KOPT-K1 (cell line): ENCODE measurements at regions not wholly inside any gene's neighbourhood (a gene's known extent, or its start where the extent isn't known, plus 50 kb on each side); places are given as distances from the start of the nearest gene placed in this dataset.

Source experiments
- H3K27ac ChIP-seq: fragments of 200-600 bp; sonication (generic); 2 replicates; pipeline ENCODE4 v1.5.1; 2016; ENCODE audit warnings: antibody characterized with exemption, mild to moderate bottlenecking, low read depth, low read length; ENCODE audit not compliant: poor library complexity, severe bottlenecking
- H3K36me3 ChIP-seq: fragments of 200-600 bp; sonication (generic); 2 replicates; pipeline ENCODE4 v1.5.1; 2017; ENCODE audit warnings: antibody characterized with exemption, mild to moderate bottlenecking, low read length, moderate library complexity; ENCODE audit not compliant: insufficient read depth
- H3K9me3 ChIP-seq: fragments of 200-600 bp; sonication (generic); 2 replicates; pipeline ENCODE4 v1.5.1; 2017; ENCODE audit warnings: antibody characterized with exemption, low read length, mild to moderate bottlenecking; ENCODE audit not compliant: insufficient read depth, poor library complexity, severe bottlenecking

DNA sequence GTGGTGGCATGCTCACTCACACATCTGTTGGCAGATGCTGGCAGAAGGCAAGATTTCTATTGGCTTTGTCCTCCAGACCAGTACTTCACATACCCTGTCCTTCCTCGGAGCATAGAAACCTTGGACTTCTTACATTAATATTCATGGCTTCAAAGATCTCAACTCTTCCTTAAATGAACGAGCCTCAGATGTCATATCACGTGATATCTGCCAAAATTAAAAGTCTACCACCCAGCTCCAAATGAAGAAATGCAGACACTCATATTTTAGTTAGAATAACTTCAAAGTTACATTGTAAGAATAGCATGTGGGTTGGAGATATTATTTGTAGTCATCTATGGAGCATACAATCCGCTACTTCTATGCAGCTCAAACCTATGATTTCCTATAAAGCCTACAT lies 1994.9 kb downstream of the NCAM2 start:
- Histone ChIP-seq H3K27ac (no peak overlapping the region), H3K9me3 (no peaks in the 10 kb centered on the region), H3K36me3 (no peaks in the 10 kb centered on the region)

DNA sequence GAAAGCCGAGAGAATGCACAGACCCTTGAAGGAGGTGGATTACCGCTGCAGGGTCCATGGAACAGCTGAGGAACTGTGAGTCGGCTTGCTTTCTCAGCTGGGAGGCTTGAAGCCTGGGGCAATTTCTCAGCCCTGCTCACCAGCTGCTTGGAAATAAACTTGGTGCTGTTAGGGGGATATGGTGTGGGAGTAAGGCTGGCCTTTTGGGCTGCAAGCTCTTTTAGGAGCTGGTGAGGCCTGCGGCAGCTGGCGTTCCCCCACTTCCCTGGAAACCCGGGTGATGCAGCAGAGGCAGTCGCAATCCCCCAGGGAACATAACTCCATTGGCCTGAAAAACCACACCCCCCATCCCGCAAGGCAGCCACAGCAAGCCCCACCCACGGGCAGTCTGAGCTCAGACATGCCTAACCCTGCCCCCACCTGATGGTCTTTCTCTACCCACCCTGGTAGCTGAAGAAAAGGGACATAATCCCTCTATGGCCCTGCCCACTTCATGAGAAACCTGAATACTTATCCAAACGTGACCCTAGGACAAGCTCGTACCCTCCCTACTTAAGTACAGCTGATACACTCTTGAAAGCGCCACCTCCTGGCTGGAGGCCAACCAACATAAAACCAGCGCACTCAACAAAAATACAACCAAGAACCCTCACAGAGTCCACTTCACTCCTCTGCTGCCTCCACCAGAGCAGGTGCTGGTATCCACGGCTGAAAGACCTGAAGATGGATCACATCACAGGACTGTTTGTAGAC lies 1995.8 kb downstream of the NCAM2 start:
- no peaks in the 10 kb centered on the region for H3K36me3 ChIP-seq
- no peak overlapping the region for H3K27ac ChIP-seq
- no peaks in the 10 kb centered on the region for H3K9me3 ChIP-seq

DNA sequence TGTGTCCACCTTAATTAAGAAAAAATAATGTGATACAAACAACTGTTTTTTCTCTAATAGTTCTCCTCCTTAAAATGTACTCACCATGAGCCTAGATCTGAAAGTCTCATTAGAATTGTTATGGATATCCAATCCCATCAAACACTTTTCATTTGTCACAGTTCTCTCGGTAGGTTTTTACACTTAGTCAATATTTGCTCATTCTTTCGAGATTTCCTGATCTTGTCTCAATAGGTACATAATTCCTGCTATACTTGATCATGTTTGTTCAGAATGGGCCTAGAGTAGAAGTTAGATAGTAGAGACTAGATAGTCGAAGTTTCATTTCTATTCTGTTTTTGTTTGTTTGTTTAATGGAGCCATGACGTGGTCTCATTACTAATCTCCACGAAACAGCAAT lies 2005.7 kb downstream of the NCAM2 start:
- H3K9me3 ChIP-seq: no peaks in the 10 kb centered on the region
- H3K36me3 ChIP-seq: no peaks in the 10 kb centered on the region
- no peak overlapping the region for H3K27ac ChIP-seq

DNA sequence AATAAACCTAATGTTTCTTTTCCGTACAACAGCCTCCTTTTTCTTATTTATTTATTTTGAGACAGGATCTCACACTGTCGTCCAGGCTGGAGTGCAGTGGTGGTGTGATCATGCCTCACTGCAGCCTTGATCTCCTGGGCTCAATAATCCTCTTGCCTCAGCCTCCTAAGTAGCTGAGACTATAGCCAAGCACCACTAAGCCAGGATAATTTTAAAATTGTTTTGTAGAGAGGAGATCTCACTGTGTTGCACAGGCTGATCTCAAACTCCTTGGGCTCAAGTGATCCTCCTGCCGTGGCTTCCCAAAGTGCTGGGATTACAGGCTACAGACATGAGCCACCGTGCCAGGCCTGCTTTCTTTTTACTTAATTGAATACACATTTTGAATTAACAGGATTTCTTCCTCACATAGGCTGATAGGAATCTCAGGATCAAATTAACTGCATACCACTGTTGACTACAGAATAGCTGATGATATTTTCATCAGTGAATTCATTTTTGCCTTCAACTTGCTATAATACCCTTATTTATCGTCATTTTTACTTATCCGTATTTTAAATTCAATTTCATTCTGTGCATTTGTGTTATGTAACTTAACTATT lies 2010.5 kb downstream of the NCAM2 start:
- Histone ChIP-seq H3K36me3 (no peaks in the 10 kb centered on the region), H3K9me3 (no peaks in the 10 kb centered on the region), H3K27ac (no peak overlapping the region)

DNA sequence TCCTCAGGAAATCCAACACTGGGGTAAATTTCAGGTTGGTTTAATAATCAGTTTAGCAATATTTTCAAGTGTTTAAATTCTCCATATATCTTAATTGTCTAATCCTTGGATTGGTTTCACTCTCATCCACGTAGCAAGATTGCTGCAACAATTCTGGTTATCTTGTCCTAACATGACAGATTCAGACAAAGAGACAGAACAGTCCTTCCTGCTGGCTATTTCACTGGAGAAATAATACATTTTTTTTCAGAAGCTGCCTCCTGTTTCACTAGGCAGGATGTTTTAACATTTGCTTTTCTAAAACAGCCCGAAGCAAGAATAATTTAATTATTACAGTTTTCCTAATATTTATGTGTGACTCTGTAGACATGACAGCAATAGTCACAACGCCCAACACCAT lies 2011.2 kb downstream of the NCAM2 start:
- Histone ChIP-seq H3K36me3 (no peaks in the 10 kb centered on the region), H3K27ac (no peak overlapping the region), H3K9me3 (no peaks in the 10 kb centered on the region)

DNA sequence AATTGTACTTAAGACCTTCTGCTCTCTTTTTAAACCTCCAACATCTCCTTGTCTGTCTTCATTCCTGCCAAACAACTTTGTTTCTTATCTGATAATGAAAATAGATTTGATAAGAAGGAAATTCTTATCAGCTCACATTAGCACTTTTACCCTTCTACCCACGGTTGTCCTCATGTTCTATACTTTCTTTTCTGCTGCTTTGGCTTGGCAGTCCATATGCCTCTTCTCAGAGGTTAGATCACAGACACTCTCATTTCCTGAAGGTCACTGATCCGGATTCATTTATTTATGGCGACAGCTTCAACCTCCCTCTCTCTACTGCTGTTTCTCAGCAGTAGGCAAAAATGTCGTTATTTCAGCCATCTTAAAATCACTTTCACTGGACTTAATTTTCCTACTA lies 2015.8 kb downstream of the NCAM2 start:
- no peak overlapping the region for H3K27ac ChIP-seq
- H3K36me3 ChIP-seq: no peaks in the 10 kb centered on the region
- no peaks in the 10 kb centered on the region for H3K9me3 ChIP-seq

DNA sequence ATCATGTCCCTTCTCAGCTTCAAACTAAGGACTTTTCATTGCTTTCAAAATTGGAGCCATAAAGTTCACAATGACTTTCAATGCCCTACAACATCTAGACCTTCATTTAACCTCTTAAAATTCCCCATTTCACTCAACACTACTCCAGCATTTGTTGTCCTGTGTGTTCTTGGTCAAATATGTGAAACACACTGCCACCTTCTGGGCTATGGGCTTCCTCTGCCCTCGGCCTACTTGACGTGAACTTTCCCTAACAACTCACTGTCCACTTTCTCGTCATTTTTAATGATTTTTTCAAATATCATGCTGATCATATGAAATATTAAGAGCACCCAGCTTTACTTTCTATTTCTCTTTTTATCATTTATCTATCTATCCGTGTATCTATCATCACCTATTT lies 2018.4 kb downstream of the NCAM2 start:
- Histone ChIP-seq H3K27ac (no peak overlapping the region), H3K36me3 (no peaks in the 10 kb centered on the region), H3K9me3 (no peaks in the 10 kb centered on the region)

DNA sequence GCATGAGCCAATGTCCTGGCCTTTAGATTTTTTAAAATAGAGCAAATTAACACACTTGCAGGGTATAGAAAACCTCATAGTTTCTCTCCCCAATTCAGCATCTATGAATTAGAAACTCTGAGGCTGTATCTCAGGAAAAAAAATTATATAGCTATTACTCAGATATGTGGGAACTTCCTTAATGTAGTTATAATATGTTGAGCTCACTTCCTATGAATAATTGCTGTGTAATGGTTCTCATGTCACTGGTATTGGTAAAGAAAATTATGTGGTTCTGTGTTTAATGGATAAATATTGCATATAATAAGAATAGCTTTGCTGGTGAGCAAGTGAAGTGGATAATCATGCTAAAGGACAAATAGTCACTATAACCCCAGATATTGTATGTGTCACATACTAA lies 2019.8 kb downstream of the NCAM2 start:
- Histone ChIP-seq H3K36me3 (no peaks in the 10 kb centered on the region), H3K27ac (no peak overlapping the region), H3K9me3 (no peaks in the 10 kb centered on the region)

DNA sequence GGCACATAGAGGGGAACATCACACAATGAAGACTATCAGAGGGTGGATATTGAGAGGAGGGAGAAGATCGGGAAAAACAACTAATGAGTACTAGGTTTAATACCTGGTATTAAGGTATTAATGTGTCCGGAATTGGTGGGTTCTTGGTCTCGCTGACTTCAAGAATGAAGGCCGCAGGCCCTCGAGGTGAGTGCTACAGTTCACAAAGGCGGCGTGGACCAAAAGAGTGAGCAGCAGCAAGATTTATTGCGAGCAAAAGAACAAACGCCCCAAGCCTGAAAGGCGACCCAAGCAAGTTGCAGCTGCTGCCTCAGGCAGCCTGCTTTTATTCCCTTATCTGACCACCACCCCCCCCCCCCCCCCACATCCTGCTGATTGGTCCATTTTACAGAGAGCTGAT lies 2022.8 kb downstream of the NCAM2 start:
- H3K9me3 ChIP-seq: no peaks in the 10 kb centered on the region
- H3K36me3 ChIP-seq: no peaks in the 10 kb centered on the region
- no peak overlapping the region for H3K27ac ChIP-seq

DNA sequence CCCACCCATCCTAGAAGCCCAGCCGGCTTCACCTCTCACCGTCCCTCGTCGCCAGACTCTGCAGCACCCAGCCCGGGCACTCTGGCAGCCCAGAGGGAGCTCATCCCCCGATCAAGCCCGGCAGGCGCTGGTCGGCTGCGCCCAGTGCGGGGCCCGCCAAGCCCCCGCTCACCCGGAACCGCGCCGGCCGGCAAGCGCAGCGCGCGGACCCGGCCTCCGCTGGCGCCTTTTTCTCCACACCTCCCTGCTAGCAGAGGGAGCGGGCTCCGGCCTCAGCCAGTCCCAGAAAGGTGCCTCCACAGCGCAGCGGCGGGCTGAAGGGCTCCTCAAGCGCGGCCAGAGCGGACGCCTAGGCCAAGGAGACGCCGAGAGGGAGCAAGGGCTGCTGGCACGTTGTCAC lies 2023.3 kb downstream of the NCAM2 start:
- no peaks in the 10 kb centered on the region for H3K36me3 ChIP-seq
- no peaks in the 10 kb centered on the region for H3K9me3 ChIP-seq
- no peak overlapping the region for H3K27ac ChIP-seq

DNA sequence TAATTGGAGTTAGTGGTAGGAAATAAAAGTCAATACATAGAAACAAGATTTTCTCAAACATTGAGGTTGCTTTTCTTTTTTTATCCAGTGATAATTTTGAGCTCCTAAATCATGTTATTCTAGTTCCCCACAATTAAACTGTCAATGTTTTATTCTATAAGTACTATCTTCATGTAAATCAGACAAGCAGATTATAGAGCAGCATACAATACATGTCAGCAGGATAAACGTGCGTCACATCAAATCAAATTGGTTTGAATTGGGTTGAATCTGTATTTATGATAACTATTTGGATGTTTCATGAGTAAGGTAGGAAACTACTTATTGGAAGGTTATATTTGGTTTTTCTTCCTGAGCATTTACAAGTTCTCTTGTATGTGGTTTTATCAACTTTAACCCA lies 2028.7 kb downstream of the NCAM2 start:
- H3K27ac ChIP-seq: no peak overlapping the region
- H3K36me3 ChIP-seq: no peaks in the 10 kb centered on the region
- no peaks in the 10 kb centered on the region for H3K9me3 ChIP-seq

DNA sequence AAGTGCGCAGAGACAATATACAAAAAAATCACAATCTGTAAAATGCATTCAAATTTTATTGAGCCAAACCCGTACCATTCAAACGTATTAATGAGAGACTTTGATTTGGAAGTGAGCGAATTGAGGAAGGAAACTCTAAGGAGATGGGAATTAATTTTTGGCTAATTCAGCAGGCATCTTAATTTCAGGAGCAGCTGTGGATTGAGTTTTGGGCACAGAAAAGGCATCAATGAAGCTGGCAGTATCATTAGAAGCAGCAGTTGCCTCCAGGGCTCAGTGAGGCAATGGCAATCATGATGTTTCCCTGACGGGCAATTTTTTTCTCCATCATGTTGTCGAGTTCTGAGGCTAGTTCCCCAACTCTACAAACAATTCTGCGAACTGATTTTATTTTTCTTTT lies 2041.6 kb downstream of the NCAM2 start:
- Histone ChIP-seq H3K9me3 (no peaks in the 10 kb centered on the region), H3K27ac (no peak overlapping the region), H3K36me3 (no peaks in the 10 kb centered on the region)

DNA sequence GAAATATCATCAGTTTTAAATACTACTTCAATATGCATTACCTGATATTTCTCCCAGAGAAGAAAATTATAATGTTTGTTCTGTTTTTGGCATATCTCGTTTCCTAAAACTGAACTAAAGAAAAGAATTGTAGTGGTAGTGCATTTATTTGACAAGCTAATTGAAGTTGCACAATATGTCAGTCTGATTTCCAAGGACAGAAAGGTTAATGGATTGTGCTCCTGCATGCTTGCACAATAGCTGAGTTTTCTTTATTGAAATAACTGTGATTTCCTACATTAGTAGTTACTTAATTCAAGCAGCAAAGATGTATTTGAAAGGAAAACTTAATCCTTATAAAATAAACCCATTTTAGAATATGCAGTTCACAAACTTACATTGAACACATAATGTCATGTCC lies 2047.7 kb downstream of the NCAM2 start:
- Histone ChIP-seq H3K36me3 (no peaks in the 10 kb centered on the region), H3K27ac (no peak overlapping the region), H3K9me3 (no peaks in the 10 kb centered on the region)

DNA sequence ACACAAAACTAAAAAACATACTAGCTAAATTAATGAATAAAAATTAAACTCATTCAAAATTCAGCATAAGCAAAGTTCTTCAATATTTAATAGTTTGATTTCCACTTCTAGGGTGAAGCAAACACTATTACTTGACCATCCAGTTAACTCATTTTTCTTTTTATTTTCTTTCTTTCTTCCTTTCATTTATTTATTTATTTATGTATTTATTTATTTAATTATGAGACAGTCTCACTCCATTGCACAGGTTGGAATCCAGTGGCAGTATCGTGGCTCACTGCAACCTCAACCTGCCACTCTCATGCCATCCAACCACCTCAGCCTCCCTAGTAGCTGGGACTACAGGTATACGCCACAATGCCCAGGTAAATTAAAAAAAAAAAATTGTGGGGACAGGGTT lies 2069.5 kb downstream of the NCAM2 start:
- Histone ChIP-seq H3K9me3 (no peaks in the 10 kb centered on the region), H3K36me3 (no peaks in the 10 kb centered on the region), H3K27ac (no peak overlapping the region)

DNA sequence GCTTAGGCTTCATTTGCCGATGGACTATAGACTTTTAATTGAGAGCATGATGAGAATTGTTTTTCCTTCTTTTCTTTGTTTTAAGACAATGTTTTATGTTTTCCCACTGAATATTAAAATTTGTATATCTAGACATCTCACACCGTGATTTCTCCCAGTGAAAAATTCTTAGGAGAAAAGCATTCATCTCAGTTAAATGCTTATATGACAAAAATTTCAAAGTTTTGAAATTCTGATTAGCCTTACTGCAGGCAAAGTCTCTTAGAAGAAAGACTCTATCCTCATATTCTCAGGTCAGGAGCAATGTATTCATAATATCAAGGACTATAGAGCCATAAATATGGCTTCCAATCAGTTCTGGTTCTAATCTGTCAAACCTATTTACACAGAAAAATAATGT lies 2085.0 kb downstream of the NCAM2 start:
- Histone ChIP-seq H3K36me3 (no peaks in the 10 kb centered on the region), H3K9me3 (no peaks in the 10 kb centered on the region), H3K27ac (no peak overlapping the region)

DNA sequence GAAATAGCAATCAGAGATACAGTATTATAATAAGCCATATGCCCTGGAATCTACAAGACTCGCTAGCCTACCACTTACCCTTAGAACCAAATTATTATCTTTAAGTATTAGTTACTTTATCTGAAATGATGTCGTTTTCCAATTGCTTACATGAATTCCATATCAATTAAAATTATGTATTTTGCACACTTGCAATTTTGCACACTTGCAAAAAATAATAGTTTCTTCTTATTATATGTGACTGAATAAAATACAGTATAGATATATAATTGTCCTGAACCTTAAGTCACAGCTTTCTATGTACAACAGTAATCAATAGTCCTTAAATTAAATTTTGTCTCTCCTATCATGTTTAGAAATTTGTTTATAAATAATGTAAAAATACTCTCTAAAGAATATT lies 2095.1 kb downstream of the NCAM2 start:
- no peaks in the 10 kb centered on the region for H3K9me3 ChIP-seq
- no peak overlapping the region for H3K27ac ChIP-seq
- no peaks in the 10 kb centered on the region for H3K36me3 ChIP-seq
